Ovary (tissue), 7 donors: ENCODE measurements at regions not wholly inside any gene's neighbourhood (a gene's known extent, or its start where the extent isn't known, plus 50 kb on each side); places are given as distances from the start of the nearest gene placed in this dataset.

ENCODE experiments used
- DNase-seq, 5 donors: peaks; one replicate each; pipeline ENCODE4 v3.0.0-alpha.2; 2019 to 2020
- H3K27ac ChIP-seq, 2 donors: fragments of 200-600 bp; one replicate each; pipeline versions ENCODE4 v1.5.1 to v1.8.0; 2019 to 2022
- H3K27me3 ChIP-seq: fragments of 200-600 bp; one replicate; pipeline ENCODE4 v1.8.0; 2022
- H3K36me3 ChIP-seq: fragments of 200-600 bp; sonication (generic); one replicate; pipeline ENCODE4 v1.5.1; 2019
- H3K4me1 ChIP-seq: one replicate; pipeline ENCODE4 v1.8.1; 2013; ENCODE audit warnings: mild to moderate bottlenecking, moderate library complexity; ENCODE audit not compliant: insufficient read depth
- H3K4me3 ChIP-seq: fragments of 200-600 bp; sonication (generic); one replicate; pipeline ENCODE4 v1.5.1; 2017
- H3K9me3 ChIP-seq, 2 donors: fragments of 200-600 bp in 1 of 2; sonication (generic) in 1 of 2; one replicate each; pipeline versions ENCODE4 v1.5.1 to v1.8.1; 2013 to 2019; ENCODE audit warnings: mild to moderate bottlenecking in 1 of 2, moderate library complexity in 1 of 2
- CTCF ChIP-seq, 3 donors: fragments of 450-650 bp in 2 of 3; fragments of 200-600 bp in 1 of 3; IDR thresholded peaks; one replicate each; pipeline versions ENCODE4 v1.5.1 to v1.8.0; 2016 to 2022; ENCODE audit warnings: antibody characterized with exemption in 3 of 3, mild to moderate bottlenecking in 1 of 3
- EP300 ChIP-seq: sonication (generic); formaldehyde crosslinking; IDR thresholded peaks from one replicate; pipeline ENCODE4 v1.6.1; 2017; ENCODE audit warnings: antibody characterized with exemption
- POLR2A ChIP-seq: fragments of 450-650 bp; IDR thresholded peaks from one replicate; pipeline ENCODE4 v1.6.1; 2017; ENCODE audit warnings: antibody characterized with exemption, mild to moderate bottlenecking, moderate library complexity
- WGBS, 3 donors: extraction: QIAGEN DNeasy Blood & Tissue Kit in 1 of 3; methylation state at CpG; one replicate each; pipeline versions ENCODE4 v1.1.5 to v1.1.7; 2013 to 2017; 5-methylcytosine and 5-hydroxymethylcytosine counted together
- intact Hi-C, 4 donors: fragments of 100-400 bp; cut with DNase I; formaldehyde crosslinking; loops; one replicate each; pipeline versions ENCODE4 v1.11.0 to v1.15.1; 2022 to 2023
- donor health status: DM: no; HTN: no; CAD: no; lungs with moderate emphysema.
- donor health status: DM: no; HTN: no; CAD: no.
- donor health status: Bipolar disorder and iron deficiency.
- donor health status: DM: no; HTN: no; CAD: no.
- donor health status: DM: yes; HTN: yes; CAD: no.

GRCh38 chr6:21648475-21649050 is 55.0 kb downstream of the SOX4 start:
- Histone ChIP-seq H3K9me3 (no peaks in the 10 kb centered on the region), H3K4me3 (no peak overlapping the region), H3K36me3 (no peaks in the 10 kb centered on the region), H3K27ac (no peak overlapping the region), H3K4me1 (no peaks in the 10 kb centered on the region), H3K27me3 (no peaks in the 10 kb centered on the region)
- DNase-seq: no peak
- TF ChIP-seq POLR2A: no peak
- TF ChIP-seq EP300: no peak
- no peak for TF ChIP-seq CTCF (IDR thresholded peaks at IDR 0.05)
- intact Hi-C loops: no loop called here
- WGBS, 3 donors: 84 to 85% (median 85%) methylated on average over 3 of the region's 3 CpGs

- Histone ChIP-seq H3K4me1 (peaks cover 4% of the 10 kb centered on the region), H3K36me3 (no peaks in the 10 kb centered on the region), H3K4me3 (no peak overlapping the region), H3K27ac (no peak overlapping the region), H3K27me3 (no peaks in the 10 kb centered on the region), H3K9me3 (no peaks in the 10 kb centered on the region)
- 57 to 64% (median 64%) methylated on average over 4 of the region's 4 CpGs for WGBS, 3 donors
- no peak for DNase-seq
- intact Hi-C loops: no loop called here
- TF ChIP-seq CTCF (IDR thresholded peaks at IDR 0.05): no peak
- no peak for TF ChIP-seq EP300
- no peak for TF ChIP-seq POLR2A
These were observed 59.8 kb downstream of the SOX4 start for GRCh38 chr6:21653323-21653722.

- Histone ChIP-seq H3K9me3 (no peaks in the 10 kb centered on the region), H3K27me3 (no peaks in the 10 kb centered on the region), H3K36me3 (no peaks in the 10 kb centered on the region), H3K27ac (no peak overlapping the region), H3K4me1 (peaks cover 4% of the 10 kb centered on the region), H3K4me3 (no peak overlapping the region)
- WGBS, 3 donors: 88 to 92% (median 91%) methylated on average over 7 of the region's 7 CpGs
- intact Hi-C loops: no loop called here
- TF ChIP-seq EP300: no peak
- TF ChIP-seq POLR2A: no peak
- no peak for TF ChIP-seq CTCF (IDR thresholded peaks at IDR 0.05)
- no peak for DNase-seq
These were observed 60.4 kb downstream of the SOX4 start for GRCh38 chr6:21653905-21654304.

GRCh38 chr6:21654361-21654760 is 60.8 kb downstream of the SOX4 start:
- 95 to 98% (median 97%) methylated on average over 2 of the region's 2 CpGs for WGBS, 3 donors
- Histone ChIP-seq H3K36me3 (no peaks in the 10 kb centered on the region), H3K27me3 (no peaks in the 10 kb centered on the region), H3K27ac (no peak overlapping the region), H3K4me3 (no peak overlapping the region), H3K9me3 (no peaks in the 10 kb centered on the region), H3K4me1 (peaks cover 4% of the 10 kb centered on the region)
- TF ChIP-seq POLR2A: no peak
- no peak for TF ChIP-seq CTCF (IDR thresholded peaks at IDR 0.05)
- no peak for TF ChIP-seq EP300
- intact Hi-C loops: no loop called here
- DNase-seq: no peak
